Spinal cord (tissue), 9 donors: ENCODE measurements at regions not wholly inside any gene's neighbourhood (a gene's known extent, or its start where the extent isn't known, plus 50 kb on each side); places are given as distances from the start of the nearest gene placed in this dataset.

Experiments
- DNase-seq, 6 donors: peaks; one replicate each; pipeline versions ENCODE4 v3.0.0 to v3.0.0-alpha.2; 2013 to 2015; ENCODE audit warnings: low spot score in 6 of 6, low read depth in 4 of 6
- H3K27ac ChIP-seq: one replicate; pipeline ENCODE4 v1.5.1; 2013; ENCODE audit warnings: low read depth, low read length, control low read depth
- H3K27me3 ChIP-seq: one replicate; pipeline ENCODE4 v1.6.1; 2013; ENCODE audit warnings: low read length; ENCODE audit not compliant: control insufficient read depth, insufficient read depth
- H3K36me3 ChIP-seq: one replicate; pipeline ENCODE4 v1.6.1; 2013; ENCODE audit warnings: low read length; ENCODE audit not compliant: control insufficient read depth, insufficient read depth
- H3K4me1 ChIP-seq: one replicate; pipeline ENCODE4 v1.6.1; 2013; ENCODE audit warnings: low read length; ENCODE audit not compliant: control insufficient read depth, insufficient read depth
- H3K4me3 ChIP-seq: one replicate; pipeline ENCODE4 v1.5.1; 2013; ENCODE audit warnings: low read depth, low read length, control low read depth
- H3K9me3 ChIP-seq: one replicate; pipeline ENCODE4 v1.6.1; 2013; ENCODE audit warnings: low read length; ENCODE audit not compliant: control insufficient read depth, insufficient read depth
- WGBS: methylation state at CpG from one replicate; pipeline ENCODE4 v1.1.5; 2013; ENCODE audit warnings: missing lambda C conversion rate; ENCODE audit not compliant: insufficient coverage; 5-methylcytosine and 5-hydroxymethylcytosine counted together
- donor health status: healthy.

- Histone ChIP-seq H3K4me1 (no peaks in the 10 kb centered on the region), H3K4me3 (no peak overlapping the region), H3K27ac (no peak overlapping the region), H3K9me3 (no peaks in the 10 kb centered on the region), H3K36me3 (no peaks in the 10 kb centered on the region), H3K27me3 (no peaks in the 10 kb centered on the region)
- no CpG with 5 or more reads among the region's 1 CpG for WGBS
- DNase-seq: no peak
Measured at GRCh38 chr1:63024132-63024531, 240.2 kb downstream of the ATG4C start.

- WGBS: no CpG with 5 or more reads among the region's 3 CpGs
- H3K4me3 ChIP-seq: no peak overlapping the region
- no peak overlapping the region for H3K27ac ChIP-seq
- DNase-seq: no peak
- H3K36me3 ChIP-seq: no peaks in the 10 kb centered on the region
- H3K27me3 ChIP-seq: no peaks in the 10 kb centered on the region
- H3K4me1 ChIP-seq: no peaks in the 10 kb centered on the region
- H3K9me3 ChIP-seq: no peaks in the 10 kb centered on the region
Measured at GRCh38 chr1:63027176-63027575, 243.2 kb downstream of the ATG4C start.

GRCh38 chr1:63032171-63032570 is 248.2 kb downstream of the ATG4C start:
- Histone ChIP-seq H3K27ac (no peak overlapping the region), H3K4me1 (no peaks in the 10 kb centered on the region), H3K36me3 (no peaks in the 10 kb centered on the region), H3K27me3 (no peaks in the 10 kb centered on the region), H3K4me3 (no peak overlapping the region), H3K9me3 (no peaks in the 10 kb centered on the region)
- DNase-seq: no peak
- WGBS: 86% methylated on average over 2 of the region's 4 CpGs

GRCh38 chr1:63033211-63033610 is 249.3 kb downstream of the ATG4C start:
- no peak overlapping the region for H3K27ac ChIP-seq
- DNase-seq: no peak
- no CpG with 5 or more reads among the region's 2 CpGs for WGBS

GRCh38 chr1:63034256-63034655 is 250.3 kb downstream of the ATG4C start:
- DNase-seq: no peak

More at GRCh38 chr1:63033211-63033610, 249.3 kb downstream of the ATG4C start:
- Histone ChIP-seq H3K36me3 (no peaks in the 10 kb centered on the region), H3K27me3 (no peaks in the 10 kb centered on the region), H3K4me3 (no peak overlapping the region), H3K4me1 (no peaks in the 10 kb centered on the region), H3K9me3 (no peaks in the 10 kb centered on the region)

GRCh38 chr1:63038586-63038985 is 254.7 kb downstream of the ATG4C start:
- Histone ChIP-seq H3K4me3 (no peak overlapping the region), H3K4me1 (no peaks in the 10 kb centered on the region), H3K36me3 (no peaks in the 10 kb centered on the region), H3K27ac (no peak overlapping the region), H3K9me3 (no peaks in the 10 kb centered on the region), H3K27me3 (no peaks in the 10 kb centered on the region)
- DNase-seq: no peak
- WGBS: no CpG with 5 or more reads among the region's 5 CpGs

More at GRCh38 chr1:63034256-63034655, 250.3 kb downstream of the ATG4C start:
- no peak overlapping the region for H3K4me3 ChIP-seq
- H3K4me1 ChIP-seq: no peaks in the 10 kb centered on the region
- H3K9me3 ChIP-seq: no peaks in the 10 kb centered on the region
- no peaks in the 10 kb centered on the region for H3K27me3 ChIP-seq
- H3K27ac ChIP-seq: no peak overlapping the region
- H3K36me3 ChIP-seq: no peaks in the 10 kb centered on the region

- Histone ChIP-seq H3K27ac (no peak overlapping the region), H3K4me3 (no peak overlapping the region), H3K9me3 (no peaks in the 10 kb centered on the region), H3K4me1 (no peaks in the 10 kb centered on the region), H3K36me3 (no peaks in the 10 kb centered on the region), H3K27me3 (no peaks in the 10 kb centered on the region)
- WGBS: 100% methylated on average over 1 of the region's 3 CpGs
- no peak for DNase-seq
Measured at GRCh38 chr1:63041660-63042059, 257.7 kb downstream of the ATG4C start.

GRCh38 chr1:63042278-63042677 is 258.3 kb downstream of the ATG4C start:
- no peak overlapping the region for H3K27ac ChIP-seq
- WGBS: 0% methylated on average over 1 of the region's 4 CpGs

GRCh38 chr1:63046539-63046938 is 262.6 kb downstream of the ATG4C start:
- 100% methylated on average over 1 of the region's 2 CpGs for WGBS
- Histone ChIP-seq H3K36me3 (no peaks in the 10 kb centered on the region), H3K9me3 (no peaks in the 10 kb centered on the region), H3K4me1 (no peaks in the 10 kb centered on the region), H3K4me3 (no peak overlapping the region), H3K27me3 (no peaks in the 10 kb centered on the region), H3K27ac (no peak overlapping the region)
- DNase-seq: no peak

More at GRCh38 chr1:63042278-63042677, 258.3 kb downstream of the ATG4C start:
- DNase-seq: peak in 2 of 6 donors; percentile 33 to 74
- no peaks in the 10 kb centered on the region for H3K27me3 ChIP-seq
- no peaks in the 10 kb centered on the region for H3K36me3 ChIP-seq
- H3K9me3 ChIP-seq: no peaks in the 10 kb centered on the region
- H3K4me1 ChIP-seq: no peaks in the 10 kb centered on the region
- no peak overlapping the region for H3K4me3 ChIP-seq

- H3K27me3 ChIP-seq: no peaks in the 10 kb centered on the region
- WGBS: 100% methylated on average over 1 of the region's 2 CpGs
- DNase-seq: no peak
- H3K36me3 ChIP-seq: no peaks in the 10 kb centered on the region
- no peak overlapping the region for H3K4me3 ChIP-seq
- H3K27ac ChIP-seq: no peak overlapping the region
- no peaks in the 10 kb centered on the region for H3K4me1 ChIP-seq
- H3K9me3 ChIP-seq: no peaks in the 10 kb centered on the region
Measured at GRCh38 chr1:63049135-63049534, 265.2 kb downstream of the ATG4C start.
